SK-N-SH (cell line): ENCODE measurements at regions not wholly inside any gene's neighbourhood (a gene's known extent, or its start where the extent isn't known, plus 50 kb on each side); places are given as distances from the start of the nearest gene placed in this dataset.

Source experiments
- EP300 ChIP-seq, 2 experiments: IDR thresholded peaks; 2 replicates each; pipeline versions ENCODE4 v1.4.0 to v1.6.1; 2012; ENCODE audit warnings: borderline replicate concordance in 1 of 2, low read depth in 1 of 2, low read length in 1 of 2
- FOSL2 ChIP-seq: IDR thresholded peaks from 2 replicates; pipeline ENCODE4 v1.4.0; 2012; ENCODE audit warnings: low read depth, mild to moderate bottlenecking, moderate library complexity, borderline replicate concordance
- FOXM1 ChIP-seq: IDR thresholded peaks from 2 replicates; pipeline ENCODE4 v1.4.0; 2012; ENCODE audit warnings: low read depth, mild to moderate bottlenecking
- GATA2 ChIP-seq: sonication (generic); formaldehyde crosslinking; IDR thresholded peaks from 2 replicates; pipeline ENCODE4 v1.5.0; 2020; ENCODE audit warnings: mild to moderate bottlenecking, missing genetic modification reagents
- JUND ChIP-seq: IDR thresholded peaks from 2 replicates; pipeline ENCODE4 v1.4.0; 2012
- RAD21 ChIP-seq: IDR thresholded peaks from 2 replicates; pipeline ENCODE4 v1.6.1; 2012; ENCODE audit warnings: mild to moderate bottlenecking, low read length
- RFX5 ChIP-seq: IDR thresholded peaks from 2 replicates; pipeline ENCODE4 v1.6.1; 2012; ENCODE audit warnings: mild to moderate bottlenecking, improper control_type of control experiment, low read length
- TCF12 ChIP-seq: IDR thresholded peaks from 2 replicates; pipeline ENCODE4 v1.4.0; 2012
- TF ChIP-seq, protein P1 (sequence below): fragments of 200-600 bp; sonication (generic); IDR thresholded peaks from 2 replicates; pipeline ENCODE4 v1.6.1; 2017; ENCODE audit warnings: antibody characterized with exemption, mild to moderate bottlenecking, moderate library complexity
- TF ChIP-seq, protein P2 (sequence below): IDR thresholded peaks from 2 replicates; pipeline ENCODE4 v1.4.0; 2012; ENCODE audit warnings: low read depth
- TF ChIP-seq, protein P3 (sequence below): IDR thresholded peaks from 2 replicates; pipeline ENCODE4 v1.6.1; 2012; ENCODE audit warnings: mild to moderate bottlenecking, low read depth, low read length, moderate library complexity

DNA sequence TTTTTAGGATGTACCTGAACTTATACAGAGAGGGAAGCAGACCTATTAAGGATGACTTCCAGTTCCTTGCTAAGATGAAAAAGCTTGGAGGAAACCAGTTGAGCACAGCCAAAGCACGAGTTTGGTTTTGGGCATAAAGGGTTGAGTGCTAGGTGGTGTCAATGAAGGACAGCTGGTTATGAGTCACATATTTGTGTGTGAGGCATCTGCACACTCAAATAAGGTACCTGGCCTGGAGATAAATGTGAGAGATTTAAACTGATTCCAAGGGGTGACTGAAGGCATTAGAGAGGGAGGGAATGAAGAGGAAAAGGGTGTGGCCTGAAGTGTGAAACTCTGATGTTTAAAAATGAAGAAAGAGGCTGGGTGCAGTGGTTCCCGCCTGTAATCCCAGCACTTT lies 486.7 kb downstream of the DIPK2A start:
- TF ChIP-seq, protein P1, sequence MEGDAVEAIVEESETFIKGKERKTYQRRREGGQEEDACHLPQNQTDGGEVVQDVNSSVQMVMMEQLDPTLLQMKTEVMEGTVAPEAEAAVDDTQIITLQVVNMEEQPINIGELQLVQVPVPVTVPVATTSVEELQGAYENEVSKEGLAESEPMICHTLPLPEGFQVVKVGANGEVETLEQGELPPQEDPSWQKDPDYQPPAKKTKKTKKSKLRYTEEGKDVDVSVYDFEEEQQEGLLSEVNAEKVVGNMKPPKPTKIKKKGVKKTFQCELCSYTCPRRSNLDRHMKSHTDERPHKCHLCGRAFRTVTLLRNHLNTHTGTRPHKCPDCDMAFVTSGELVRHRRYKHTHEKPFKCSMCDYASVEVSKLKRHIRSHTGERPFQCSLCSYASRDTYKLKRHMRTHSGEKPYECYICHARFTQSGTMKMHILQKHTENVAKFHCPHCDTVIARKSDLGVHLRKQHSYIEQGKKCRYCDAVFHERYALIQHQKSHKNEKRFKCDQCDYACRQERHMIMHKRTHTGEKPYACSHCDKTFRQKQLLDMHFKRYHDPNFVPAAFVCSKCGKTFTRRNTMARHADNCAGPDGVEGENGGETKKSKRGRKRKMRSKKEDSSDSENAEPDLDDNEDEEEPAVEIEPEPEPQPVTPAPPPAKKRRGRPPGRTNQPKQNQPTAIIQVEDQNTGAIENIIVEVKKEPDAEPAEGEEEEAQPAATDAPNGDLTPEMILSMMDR = no peak
- no peak for TF ChIP-seq JUND
- no peak for TF ChIP-seq TCF12
- TF ChIP-seq, protein P2, sequence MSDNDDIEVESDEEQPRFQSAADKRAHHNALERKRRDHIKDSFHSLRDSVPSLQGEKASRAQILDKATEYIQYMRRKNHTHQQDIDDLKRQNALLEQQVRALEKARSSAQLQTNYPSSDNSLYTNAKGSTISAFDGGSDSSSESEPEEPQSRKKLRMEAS = no peak
- no peak for TF ChIP-seq FOXM1
- TF ChIP-seq FOSL2 = no peak
- TF ChIP-seq GATA2 (CRISPR knock-in tag) = no peak
- TF ChIP-seq, protein P3, sequence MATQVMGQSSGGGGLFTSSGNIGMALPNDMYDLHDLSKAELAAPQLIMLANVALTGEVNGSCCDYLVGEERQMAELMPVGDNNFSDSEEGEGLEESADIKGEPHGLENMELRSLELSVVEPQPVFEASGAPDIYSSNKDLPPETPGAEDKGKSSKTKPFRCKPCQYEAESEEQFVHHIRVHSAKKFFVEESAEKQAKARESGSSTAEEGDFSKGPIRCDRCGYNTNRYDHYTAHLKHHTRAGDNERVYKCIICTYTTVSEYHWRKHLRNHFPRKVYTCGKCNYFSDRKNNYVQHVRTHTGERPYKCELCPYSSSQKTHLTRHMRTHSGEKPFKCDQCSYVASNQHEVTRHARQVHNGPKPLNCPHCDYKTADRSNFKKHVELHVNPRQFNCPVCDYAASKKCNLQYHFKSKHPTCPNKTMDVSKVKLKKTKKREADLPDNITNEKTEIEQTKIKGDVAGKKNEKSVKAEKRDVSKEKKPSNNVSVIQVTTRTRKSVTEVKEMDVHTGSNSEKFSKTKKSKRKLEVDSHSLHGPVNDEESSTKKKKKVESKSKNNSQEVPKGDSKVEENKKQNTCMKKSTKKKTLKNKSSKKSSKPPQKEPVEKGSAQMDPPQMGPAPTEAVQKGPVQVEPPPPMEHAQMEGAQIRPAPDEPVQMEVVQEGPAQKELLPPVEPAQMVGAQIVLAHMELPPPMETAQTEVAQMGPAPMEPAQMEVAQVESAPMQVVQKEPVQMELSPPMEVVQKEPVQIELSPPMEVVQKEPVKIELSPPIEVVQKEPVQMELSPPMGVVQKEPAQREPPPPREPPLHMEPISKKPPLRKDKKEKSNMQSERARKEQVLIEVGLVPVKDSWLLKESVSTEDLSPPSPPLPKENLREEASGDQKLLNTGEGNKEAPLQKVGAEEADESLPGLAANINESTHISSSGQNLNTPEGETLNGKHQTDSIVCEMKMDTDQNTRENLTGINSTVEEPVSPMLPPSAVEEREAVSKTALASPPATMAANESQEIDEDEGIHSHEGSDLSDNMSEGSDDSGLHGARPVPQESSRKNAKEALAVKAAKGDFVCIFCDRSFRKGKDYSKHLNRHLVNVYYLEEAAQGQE = no peak
- no peak for TF ChIP-seq EP300 (IDR thresholded peaks at IDR 0.05; ENCODE audit: borderline replicate concordance in 1 of 2, low read depth in 1 of 2, low read length in 1 of 2)
- TF ChIP-seq RAD21 = no peak
- no peak for TF ChIP-seq RFX5
